ENCODE measurements at regions not wholly inside any gene's neighbourhood (a gene's known extent, or its start where the extent isn't known, plus 50 kb on each side); places are given as distances from the start of the nearest gene placed in this dataset.

DNA sequence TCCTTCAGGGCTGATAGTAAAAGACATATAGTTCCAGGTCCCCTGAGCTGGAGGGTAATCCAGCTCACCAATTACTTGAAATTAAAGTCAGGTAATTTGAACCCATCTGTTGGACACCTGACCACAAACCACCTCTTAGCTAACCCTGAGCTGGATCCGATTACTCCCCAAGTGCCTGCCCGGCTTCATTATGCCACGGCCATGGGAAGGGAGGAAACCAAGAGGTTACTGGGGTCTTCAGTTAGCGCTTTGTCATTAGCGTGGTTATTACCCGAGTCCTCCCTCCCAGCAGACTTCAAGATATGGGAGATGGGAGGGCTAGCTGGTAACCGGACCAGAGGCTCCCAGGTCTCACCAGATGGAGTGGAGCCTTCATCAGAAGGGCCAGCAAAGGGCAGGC is 1071.4 kb downstream of the BCL11B start:
- no peak for TF ChIP-seq REST (IDR thresholded peaks at IDR 0.05; ENCODE audit: low read depth)
- TF ChIP-seq EGR1 (IDR thresholded peaks at IDR 0.05), result no peak
- no peak for TF ChIP-seq TAF1 (IDR thresholded peaks at IDR 0.05; ENCODE audit: low read depth)
- TF ChIP-seq CREB1 (IDR thresholded peaks at IDR 0.05; ENCODE audit: low read depth), result no peak
- TF ChIP-seq TCF12 (IDR thresholded peaks at IDR 0.05; ENCODE audit: low read depth), result no peak
- no peak for TF ChIP-seq YY1 (IDR thresholded peaks at IDR 0.05; ENCODE audit: low read depth)
- TF ChIP-seq MAX (IDR thresholded peaks at IDR 0.05), result no peak
- no peak for TF ChIP-seq FOXM1 (IDR thresholded peaks at IDR 0.05; ENCODE audit: borderline replicate concordance, low read depth)
- no peak for TF ChIP-seq ZBTB7A (IDR thresholded peaks at IDR 0.05; ENCODE audit: low read depth)
- no peak for TF ChIP-seq RAD21 (IDR thresholded peaks at IDR 0.05; ENCODE audit: low read depth)
